Epithelial cell of esophagus (primary cell): ENCODE measurements at regions not wholly inside any gene's neighbourhood (a gene's known extent, or its start where the extent isn't known, plus 50 kb on each side); places are given as distances from the start of the nearest gene placed in this dataset.
"Not testable (repeated sequence)": the region's sequence is repeated elsewhere in the genome, so short reads cannot be mapped to it uniquely, and the experiment has no call there.

Experiments used
- DNase-seq: peaks from one replicate; pipeline ENCODE4 v3.0.0; 2010; ENCODE audit warnings: low read depth
- H3K4me3 ChIP-seq: 2 replicates; pipeline ENCODE4 v1.5.1; 2011; ENCODE audit warnings: mild to moderate bottlenecking, low read length, control low read depth
- TF ChIP-seq, protein P1 (sequence below): IDR thresholded peaks from 2 replicates; pipeline ENCODE4 v1.5.1; 2011; ENCODE audit warnings: low read depth, mild to moderate bottlenecking, low read length, control low read depth, inconsistent platforms; ENCODE audit not compliant: insufficient read depth; ENCODE audit errors: missing control alignments

DNA sequence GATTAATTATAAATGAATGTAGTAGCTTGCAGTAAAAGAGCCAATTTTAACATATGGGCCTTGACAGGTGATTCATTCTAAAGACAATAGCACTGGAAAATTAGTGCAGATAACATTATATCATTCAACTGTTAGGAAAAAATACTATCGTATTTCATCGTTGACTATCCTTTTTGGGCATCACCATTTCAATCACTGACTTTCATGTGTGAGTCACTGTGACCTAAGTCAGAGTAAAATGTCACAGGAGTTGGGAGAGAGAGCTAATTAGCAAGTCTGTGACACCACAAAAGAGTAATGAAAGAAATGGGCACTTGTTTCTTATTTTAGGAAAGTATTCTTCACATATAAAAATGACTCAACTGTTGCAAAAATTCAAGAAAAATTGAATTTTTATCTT lies 253.8 kb upstream of the CNTN5 start:
- H3K4me3 ChIP-seq, result no peak overlapping the region
- DNase-seq, result no peak
- TF ChIP-seq, protein P1, sequence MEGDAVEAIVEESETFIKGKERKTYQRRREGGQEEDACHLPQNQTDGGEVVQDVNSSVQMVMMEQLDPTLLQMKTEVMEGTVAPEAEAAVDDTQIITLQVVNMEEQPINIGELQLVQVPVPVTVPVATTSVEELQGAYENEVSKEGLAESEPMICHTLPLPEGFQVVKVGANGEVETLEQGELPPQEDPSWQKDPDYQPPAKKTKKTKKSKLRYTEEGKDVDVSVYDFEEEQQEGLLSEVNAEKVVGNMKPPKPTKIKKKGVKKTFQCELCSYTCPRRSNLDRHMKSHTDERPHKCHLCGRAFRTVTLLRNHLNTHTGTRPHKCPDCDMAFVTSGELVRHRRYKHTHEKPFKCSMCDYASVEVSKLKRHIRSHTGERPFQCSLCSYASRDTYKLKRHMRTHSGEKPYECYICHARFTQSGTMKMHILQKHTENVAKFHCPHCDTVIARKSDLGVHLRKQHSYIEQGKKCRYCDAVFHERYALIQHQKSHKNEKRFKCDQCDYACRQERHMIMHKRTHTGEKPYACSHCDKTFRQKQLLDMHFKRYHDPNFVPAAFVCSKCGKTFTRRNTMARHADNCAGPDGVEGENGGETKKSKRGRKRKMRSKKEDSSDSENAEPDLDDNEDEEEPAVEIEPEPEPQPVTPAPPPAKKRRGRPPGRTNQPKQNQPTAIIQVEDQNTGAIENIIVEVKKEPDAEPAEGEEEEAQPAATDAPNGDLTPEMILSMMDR, result no peak

DNA sequence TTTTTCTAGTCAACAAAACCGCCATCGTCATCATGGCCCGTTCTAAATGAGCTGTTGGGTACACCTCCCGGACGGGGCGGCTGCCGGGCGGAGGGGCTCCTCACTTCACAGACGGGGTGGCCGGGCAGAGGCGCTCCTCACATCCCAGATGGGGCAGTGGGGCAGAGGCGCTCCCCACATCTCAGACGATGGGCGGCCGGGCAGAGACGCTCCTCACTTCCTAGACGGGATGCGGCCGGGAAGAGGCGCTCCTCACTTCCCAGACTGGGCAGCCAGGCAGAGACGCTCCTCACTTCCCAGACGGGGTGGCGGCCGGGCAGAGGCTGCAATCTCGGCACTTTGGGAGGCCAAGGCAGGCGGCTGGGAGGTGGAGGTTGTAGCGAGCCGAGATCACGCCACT lies 250.7 kb upstream of the CNTN5 start:
- DNase-seq, H3K4me3 ChIP-seq: not testable (repeated sequence)

DNA sequence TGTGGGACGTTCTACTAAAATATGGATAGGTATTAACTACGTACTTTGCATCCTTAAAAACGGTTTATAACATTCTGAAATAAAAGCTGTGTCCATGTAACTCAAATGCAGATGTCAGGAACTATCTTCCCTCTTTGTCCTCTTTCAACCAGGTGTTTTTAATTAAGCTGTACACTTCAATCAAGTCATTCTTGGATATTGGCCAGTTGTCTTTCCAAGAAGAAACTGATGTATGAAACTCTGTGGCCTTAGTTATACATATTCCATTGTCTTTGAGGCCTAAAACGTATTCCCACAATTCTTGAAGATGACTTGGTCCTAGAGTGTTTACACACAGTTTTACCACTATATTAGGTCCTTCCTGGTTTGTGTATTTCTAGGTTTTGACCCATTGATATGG lies 249.0 kb upstream of the CNTN5 start:
- TF ChIP-seq, protein P1, result no peak
- H3K4me3 ChIP-seq, result no peak overlapping the region

DNA sequence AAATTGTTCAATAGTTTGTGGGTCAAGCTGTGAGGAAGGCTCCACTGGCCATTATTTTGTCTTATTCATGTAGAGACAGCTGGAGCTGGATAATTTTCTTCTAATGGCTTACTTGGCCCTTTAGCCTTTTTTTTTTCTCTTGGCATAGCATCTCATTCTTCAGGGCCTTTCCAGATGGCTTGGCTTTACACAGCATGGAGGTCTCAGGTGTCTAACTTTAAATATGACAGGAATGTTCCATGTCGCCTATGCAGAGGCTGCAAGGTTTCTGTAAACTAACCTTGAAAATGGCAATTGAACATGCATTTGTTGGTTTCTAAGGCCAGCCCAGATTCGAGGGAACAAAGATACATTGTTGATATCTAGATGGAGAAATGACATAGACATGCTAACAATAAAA lies 247.9 kb upstream of the CNTN5 start:
- DNase-seq, result no peak
- no peak overlapping the region for H3K4me3 ChIP-seq
- TF ChIP-seq, protein P1, result no peak

More for the DNA sequence above, 249.0 kb upstream of the CNTN5 start:
- no peak for DNase-seq

DNA sequence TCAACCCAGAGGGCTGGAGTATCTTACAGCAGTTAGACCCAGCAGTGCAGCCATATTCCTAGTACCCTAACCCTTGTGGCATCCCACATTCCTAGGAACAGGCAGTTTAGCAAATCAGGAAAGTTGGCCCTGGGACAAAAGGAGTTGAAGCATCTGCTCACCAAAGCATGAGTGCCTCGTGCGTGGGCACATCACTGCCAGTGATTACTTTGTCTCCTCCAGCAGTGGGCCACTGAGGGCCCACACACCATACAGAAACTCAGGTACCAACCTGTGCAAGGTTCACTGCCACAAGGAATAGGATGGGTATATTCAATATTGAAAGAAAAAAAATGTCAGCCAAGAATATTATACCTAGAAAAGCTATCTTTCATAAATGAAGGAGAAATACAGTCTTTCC lies 227.5 kb upstream of the CNTN5 start:
- TF ChIP-seq, protein P1, result no peak
- H3K4me3 ChIP-seq, result no peak overlapping the region
- DNase-seq, result no peak

DNA sequence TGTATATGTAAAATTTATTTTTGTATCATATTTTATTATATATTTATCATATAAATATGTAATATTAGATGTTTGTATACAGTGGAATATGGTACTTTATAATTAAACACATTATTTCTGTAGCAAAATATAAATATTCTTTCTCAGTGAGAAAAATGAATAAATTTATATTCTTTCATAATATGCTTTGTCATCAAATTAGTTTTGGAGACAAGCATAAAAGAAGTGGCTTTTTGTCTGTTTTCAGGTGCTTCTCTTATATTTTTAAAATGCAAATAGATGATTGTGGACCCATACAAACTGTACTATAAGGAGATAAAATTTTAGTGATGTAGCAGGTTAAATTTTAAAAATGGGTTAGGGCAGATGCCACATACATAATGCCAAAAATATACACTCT lies 222.4 kb upstream of the CNTN5 start:
- DNase-seq, result no peak
- H3K4me3 ChIP-seq, result no peak overlapping the region
- TF ChIP-seq, protein P1, result no peak

DNA sequence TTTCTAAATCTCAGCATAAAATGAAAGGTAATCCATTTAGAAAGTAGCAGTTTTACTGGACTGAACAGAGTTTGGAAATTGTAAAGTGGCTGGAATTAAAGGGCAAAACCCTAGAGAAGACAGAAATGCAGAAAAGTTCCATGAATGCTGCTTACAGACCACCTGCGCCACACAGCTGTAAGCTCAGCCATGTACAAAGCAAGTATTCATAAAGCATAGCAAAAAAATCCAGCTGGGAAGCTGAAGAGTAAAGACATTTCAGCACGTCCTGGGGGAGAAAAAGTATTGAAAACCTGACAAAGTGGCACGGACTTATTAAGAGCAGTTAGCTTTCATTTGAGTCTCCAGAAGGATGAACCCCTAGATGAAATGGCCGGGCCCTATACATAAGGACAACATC lies 220.1 kb upstream of the CNTN5 start:
- H3K4me3 ChIP-seq, result no peak overlapping the region
- no peak for DNase-seq
- TF ChIP-seq, protein P1, result no peak
